ENCODE measurements at regions not wholly inside any gene's neighbourhood (a gene's known extent, or its start where the extent isn't known, plus 50 kb on each side); places are given as distances from the start of the nearest gene placed in this dataset.

DNA sequence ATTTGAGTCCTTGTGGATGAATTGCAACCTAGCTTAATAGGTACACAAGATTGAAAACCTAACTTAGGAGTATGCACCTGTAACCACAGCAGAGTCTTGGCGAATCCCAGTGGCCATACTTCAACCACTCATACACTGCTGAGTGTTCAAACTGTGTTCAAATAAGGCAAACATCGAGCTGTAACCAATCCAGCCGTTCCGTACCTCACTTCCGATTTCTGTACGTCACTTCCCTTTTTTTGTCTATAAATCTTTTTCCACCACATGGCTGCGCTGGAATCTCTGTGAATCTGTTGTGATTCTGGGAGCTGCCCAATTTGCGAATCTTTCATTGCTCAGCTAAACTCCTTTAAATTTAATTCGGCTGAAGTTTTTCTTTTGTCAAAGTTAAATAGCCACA, 190.6 kb downstream of the MAF start:
- no peaks in the 10 kb centered on the region for H3K9me3 ChIP-seq
- H3K9me2 ChIP-seq = no peaks in the 10 kb centered on the region
- H3K27ac ChIP-seq (ENCODE audit: low read depth in 2 of 2, low read length in 1 of 2) = no peak overlapping the region
- H3K9ac ChIP-seq = no peak overlapping the region
- no peaks in the 10 kb centered on the region for H3F3A ChIP-seq (replicated peaks; ENCODE audit: insufficient read depth)
- no peak overlapping the region for H3K4me2 ChIP-seq
- no peak for DNase-seq
- 52% methylated on average over 9 of the region's 9 CpGs for WGBS (ENCODE audit: low lambda C conversion rate)
- POLR2A ChIA-PET = no interaction called here
- H3K27me3 ChIP-seq (ENCODE audit: insufficient read depth) = no peaks in the 10 kb centered on the region
- H4K20me1 ChIP-seq (ENCODE audit: insufficient read depth) = no peaks in the 10 kb centered on the region
- no peak overlapping the region for H3K4me3 ChIP-seq (ENCODE audit: low read depth in 2 of 2, low read length in 1 of 2)
- no peaks in the 10 kb centered on the region for H3K36me3 ChIP-seq (replicated peaks in 1 of 2; ENCODE audit: control insufficient read depth in 1 of 2, insufficient read depth in 2 of 2, low read length in 1 of 2)
- no peaks in the 10 kb centered on the region for H3K4me1 ChIP-seq (ENCODE audit: control insufficient read depth in 1 of 2, insufficient read depth in 2 of 2, low read depth in 1 of 2, low read length in 1 of 2)
- no peak overlapping the region for H2AFZ ChIP-seq (ENCODE audit: low read depth)
- no peaks in the 10 kb centered on the region for H3K79me2 ChIP-seq (ENCODE audit: insufficient read depth)
- CTCF ChIA-PET = no interaction called here
- TF ChIP-seq ELF1 (IDR thresholded peaks at IDR 0.05) (no peak), NFIC (IDR thresholded peaks at IDR 0.05; ENCODE audit: borderline replicate concordance) (no peak), GATA2 (CRISPR knock-in tag; IDR thresholded peaks at IDR 0.05) (no peak), TCF12 (IDR thresholded peaks at IDR 0.05) (no peak), SMC3 (IDR thresholded peaks at IDR 0.05; ENCODE audit: low read depth, low read length) (no peak), POLR2AphosphoS5 (IDR thresholded peaks at IDR 0.05; ENCODE audit: low read depth, low read length) (no peak), SIN3A (IDR thresholded peaks at IDR 0.05; ENCODE audit: borderline replicate concordance, low read depth, low read length) (no peak), MAX (IDR thresholded peaks at IDR 0.05; ENCODE audit: low read depth) (no peak), NRF1 (IDR thresholded peaks at IDR 0.05; ENCODE audit: low read depth, low read length) (no peak), EZH2phosphoT487 (IDR thresholded peaks at IDR 0.05; ENCODE audit: borderline replicate concordance, low read depth) (no peak), MXI1 (IDR thresholded peaks at IDR 0.05; ENCODE audit: low read depth, low read length) (no peak), EP300 (IDR thresholded peaks at IDR 0.05; ENCODE audit: borderline replicate concordance in 1 of 2, low read depth in 1 of 2, low read length in 1 of 2) (no peak)
- TF ChIP-seq, protein P1, sequence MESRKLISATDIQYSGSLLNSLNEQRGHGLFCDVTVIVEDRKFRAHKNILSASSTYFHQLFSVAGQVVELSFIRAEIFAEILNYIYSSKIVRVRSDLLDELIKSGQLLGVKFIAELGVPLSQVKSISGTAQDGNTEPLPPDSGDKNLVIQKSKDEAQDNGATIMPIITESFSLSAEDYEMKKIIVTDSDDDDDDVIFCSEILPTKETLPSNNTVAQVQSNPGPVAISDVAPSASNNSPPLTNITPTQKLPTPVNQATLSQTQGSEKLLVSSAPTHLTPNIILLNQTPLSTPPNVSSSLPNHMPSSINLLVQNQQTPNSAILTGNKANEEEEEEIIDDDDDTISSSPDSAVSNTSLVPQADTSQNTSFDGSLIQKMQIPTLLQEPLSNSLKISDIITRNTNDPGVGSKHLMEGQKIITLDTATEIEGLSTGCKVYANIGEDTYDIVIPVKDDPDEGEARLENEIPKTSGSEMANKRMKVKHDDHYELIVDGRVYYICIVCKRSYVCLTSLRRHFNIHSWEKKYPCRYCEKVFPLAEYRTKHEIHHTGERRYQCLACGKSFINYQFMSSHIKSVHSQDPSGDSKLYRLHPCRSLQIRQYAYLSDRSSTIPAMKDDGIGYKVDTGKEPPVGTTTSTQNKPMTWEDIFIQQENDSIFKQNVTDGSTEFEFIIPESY (IDR thresholded peaks at IDR 0.05; ENCODE audit: borderline replicate concordance, low read depth) = no peak

GRCh38 chr16:79408355-79408754, 192.2 kb downstream of the MAF start:
- no peak overlapping the region for H3K27ac ChIP-seq (ENCODE audit: low read depth in 2 of 2, low read length in 1 of 2)
- ChIA-PET CTCF (no interaction called here), POLR2A (no interaction called here)

More at GRCh38 chr16:79408355-79408754, 192.2 kb downstream of the MAF start:
- WGBS (ENCODE audit: low lambda C conversion rate) = 70% methylated on average over 6 of the region's 6 CpGs
- H3K36me3 ChIP-seq (replicated peaks in 1 of 2; ENCODE audit: control insufficient read depth in 1 of 2, insufficient read depth in 2 of 2, low read length in 1 of 2) = no peaks in the 10 kb centered on the region
- no peak for DNase-seq
- no peak overlapping the region for H3K9ac ChIP-seq
- H3K4me2 ChIP-seq = no peak overlapping the region
- H3K27me3 ChIP-seq (ENCODE audit: insufficient read depth) = no peaks in the 10 kb centered on the region
- TF ChIP-seq GABPA (IDR thresholded peaks at IDR 0.05; ENCODE audit: low read depth) (no peak), JUND (IDR thresholded peaks at IDR 0.05) (no peak), MEF2A (IDR thresholded peaks at IDR 0.05; ENCODE audit: borderline replicate concordance, low read depth) (no peak), NFIC (IDR thresholded peaks at IDR 0.05; ENCODE audit: borderline replicate concordance) (no peak), NRF1 (IDR thresholded peaks at IDR 0.05; ENCODE audit: low read depth, low read length) (no peak)
- TF ChIP-seq, protein P1 (IDR thresholded peaks at IDR 0.05; ENCODE audit: borderline replicate concordance, low read depth) = no peak
- no peak overlapping the region for H3K4me3 ChIP-seq (ENCODE audit: low read depth in 2 of 2, low read length in 1 of 2)
- H3K79me2 ChIP-seq (ENCODE audit: insufficient read depth) = no peaks in the 10 kb centered on the region
- H2AFZ ChIP-seq (ENCODE audit: low read depth) = no peak overlapping the region
- H4K20me1 ChIP-seq (ENCODE audit: insufficient read depth) = no peaks in the 10 kb centered on the region
- H3K9me3 ChIP-seq = no peaks in the 10 kb centered on the region
- H3K4me1 ChIP-seq (ENCODE audit: control insufficient read depth in 1 of 2, insufficient read depth in 2 of 2, low read depth in 1 of 2, low read length in 1 of 2) = no peaks in the 10 kb centered on the region
- no peaks in the 10 kb centered on the region for H3F3A ChIP-seq (replicated peaks; ENCODE audit: insufficient read depth)
- H3K9me2 ChIP-seq = no peaks in the 10 kb centered on the region

Data from SK-N-SH (cell line).